ENCODE measurements at regions not wholly inside any gene's neighbourhood (a gene's known extent, or its start where the extent isn't known, plus 50 kb on each side); places are given as distances from the start of the nearest gene placed in this dataset.
"Not testable (repeated sequence)": the region's sequence is repeated elsewhere in the genome, so short reads cannot be mapped to it uniquely, and the experiment has no call there.

GRCh38 chr14:52202151-52202550, 65.3 kb upstream of the PTGDR start:
- no peak for DNase-seq (ENCODE audit: low spot score)

- no peak for DNase-seq (ENCODE audit: low spot score)
Measured at GRCh38 chr14:52190337-52190931, 77.1 kb upstream of the PTGDR start.

GRCh38 chr14:52189325-52189724, 78.2 kb upstream of the PTGDR start:
- no peak for DNase-seq (ENCODE audit: low spot score)

- DNase-seq (ENCODE audit: low spot score) = no peak
Measured at GRCh38 chr14:52188381-52188780, 79.1 kb upstream of the PTGDR start.

GRCh38 chr14:52185178-52185577, 82.3 kb upstream of the PTGDR start:
- DNase-seq (ENCODE audit: low spot score) = no peak

GRCh38 chr14:52182853-52183252, 84.6 kb upstream of the PTGDR start:
- no peak for DNase-seq (ENCODE audit: low spot score)

GRCh38 chr14:52179141-52179790, 88.2 kb upstream of the PTGDR start:
- no peak for DNase-seq (ENCODE audit: low spot score)

- no peak for DNase-seq (ENCODE audit: low spot score)
Measured at GRCh38 chr14:52175982-52176502, 91.5 kb upstream of the PTGDR start.

GRCh38 chr14:52171932-52172331, 95.6 kb upstream of the PTGDR start:
- not testable (repeated sequence) for DNase-seq (ENCODE audit: low spot score)

- DNase-seq (ENCODE audit: low spot score) = no peak
Measured at GRCh38 chr14:52166822-52167221, 98.0 kb upstream of the NID2 start.

- DNase-seq (ENCODE audit: low spot score) = no peak
Measured at GRCh38 chr14:52155651-52156213, 86.9 kb upstream of the NID2 start.

GRCh38 chr14:52154992-52155650, 86.3 kb upstream of the NID2 start:
- no peak for DNase-seq (ENCODE audit: low spot score)

- no peak for DNase-seq (ENCODE audit: low spot score)
Measured at GRCh38 chr14:52153939-52154338, 85.1 kb upstream of the NID2 start.

GRCh38 chr14:52150162-52150561, 81.3 kb upstream of the NID2 start:
- DNase-seq (ENCODE audit: low spot score) = no peak

GRCh38 chr14:52148371-52148770, 79.5 kb upstream of the NID2 start:
- DNase-seq (ENCODE audit: low spot score) = no peak

- no peak for DNase-seq (ENCODE audit: low spot score)
Measured at GRCh38 chr14:52146504-52146903, 77.6 kb upstream of the NID2 start.

- DNase-seq (ENCODE audit: low spot score) = not testable (repeated sequence)
Measured at GRCh38 chr14:52144099-52144498, 75.2 kb upstream of the NID2 start.

GRCh38 chr14:52142504-52142903, 73.6 kb upstream of the NID2 start:
- no peak for DNase-seq (ENCODE audit: low spot score)

GRCh38 chr14:52131640-52132320, 62.9 kb upstream of the NID2 start:
- peak; percentile 91 for DNase-seq (ENCODE audit: low spot score)

- DNase-seq (ENCODE audit: low spot score) = no peak
Measured at GRCh38 chr14:52129721-52130120, 60.9 kb upstream of the NID2 start.

GRCh38 chr14:52125885-52126284, 57.0 kb upstream of the NID2 start:
- DNase-seq (ENCODE audit: low spot score) = no peak

All from pons (tissue), 1 donor.